Keratinocyte (primary cell): ENCODE measurements at regions not wholly inside any gene's neighbourhood (a gene's known extent, or its start where the extent isn't known, plus 50 kb on each side); places are given as distances from the start of the nearest gene placed in this dataset.
"Not testable (repeated sequence)": the region's sequence is repeated elsewhere in the genome, so short reads cannot be mapped to it uniquely, and the experiment has no call there.

Source experiments
- DNase-seq: peaks from one replicate; pipeline ENCODE4 v3.0.0-alpha.2; 2011; ENCODE audit warnings: low read depth, missing footprints, low spot score
- FAIRE-seq: peaks from 2 replicates; lab custom pipeline; 2011; peaks lifted over from hg19 to GRCh38; lab: Jason Lieb, UNC
- H2AFZ ChIP-seq: 2 replicates; pipeline ENCODE4 v1.6.0; 2012; ENCODE audit warnings: low read length, control low read depth, inconsistent platforms; ENCODE audit not compliant: control insufficient read depth
- H3K27ac ChIP-seq: 2 replicates; pipeline ENCODE4 v1.5.1; 2011; ENCODE audit warnings: low read length; ENCODE audit not compliant: control insufficient read depth, insufficient read depth
- H3K27me3 ChIP-seq: 3 replicates; pipeline ENCODE4 v1.6.0; 2011; ENCODE audit warnings: low read length; ENCODE audit not compliant: control insufficient read depth, insufficient read depth; ENCODE audit errors: extremely low read depth
- H3K36me3 ChIP-seq, 2 experiments: 2 replicates in 1 of 2; 3 replicates in 1 of 2; pipeline ENCODE4 v1.5.1; 2011; ENCODE audit warnings: low read length in 2 of 2, mild to moderate bottlenecking in 1 of 2; ENCODE audit not compliant: control insufficient read depth in 2 of 2, insufficient read depth in 2 of 2; ENCODE audit errors: extremely low read depth in 1 of 2
- H3K4me1 ChIP-seq: 3 replicates; pipeline ENCODE4 v1.5.1; 2011; ENCODE audit warnings: low read length; ENCODE audit not compliant: control insufficient read depth, insufficient read depth; ENCODE audit errors: extremely low read depth
- H3K4me2 ChIP-seq: 3 replicates; pipeline ENCODE4 v1.6.0; 2011; ENCODE audit warnings: low read depth, low read length; ENCODE audit not compliant: control insufficient read depth, insufficient read depth; ENCODE audit errors: extremely low read depth
- H3K4me3 ChIP-seq, 3 experiments: fragments of 200-600 bp in 1 of 3; sonication (generic) in 1 of 3; 2 replicates in 2 of 3; 3 replicates in 1 of 3; pipeline ENCODE4 v1.5.1; 2011 to 2016; ENCODE audit warnings: low read length in 3 of 3, mild to moderate bottlenecking in 3 of 3, control low read depth in 2 of 3, inconsistent platforms in 1 of 3, low read depth in 1 of 3, mixed read lengths in 1 of 3, mixed run types in 1 of 3, moderate library complexity in 1 of 3; ENCODE audit not compliant: control insufficient read depth in 2 of 3, insufficient read depth in 2 of 3; ENCODE audit errors: extremely low read depth in 1 of 3
- H3K79me2 ChIP-seq: 2 replicates; pipeline ENCODE4 v1.6.0; 2012; ENCODE audit warnings: low read length; ENCODE audit not compliant: control insufficient read depth, insufficient read depth
- H3K9ac ChIP-seq: 3 replicates; pipeline ENCODE4 v1.6.0; 2011; ENCODE audit warnings: low read length; ENCODE audit not compliant: control insufficient read depth, insufficient read depth; ENCODE audit errors: extremely low read depth
- H3K9me1 ChIP-seq: 3 replicates; pipeline ENCODE4 v1.6.0; 2011; ENCODE audit warnings: low read length; ENCODE audit not compliant: control insufficient read depth, insufficient read depth; ENCODE audit errors: extremely low read depth
- H3K9me3 ChIP-seq: 2 replicates; pipeline ENCODE4 v1.5.1; 2012; ENCODE audit warnings: low read depth, low read length; ENCODE audit not compliant: control insufficient read depth
- H4K20me1 ChIP-seq: 3 replicates; pipeline ENCODE4 v1.6.0; 2011; ENCODE audit warnings: low read length; ENCODE audit not compliant: control insufficient read depth, insufficient read depth; ENCODE audit errors: extremely low read depth
- EZH2 ChIP-seq: IDR thresholded peaks from one replicate; pipeline ENCODE4 v1.6.1; 2012; ENCODE audit warnings: inconsistent platforms, mild to moderate bottlenecking, low read length, moderate library complexity
- dilution Hi-C: fragments of 300-500 bp; cut with MboI; formaldehyde crosslinking; loops from one replicate; pipeline ENCODE4 v1.7.0; 2020; ENCODE audit warnings: low sequenced_read_pairs; ENCODE audit not compliant: extremely low pct_ligation_motif_present
- TF ChIP-seq, protein P1 (sequence below), 3 experiments: IDR thresholded peaks in 1 of 3; conservative IDR thresholded peaks in 1 of 3; optimal IDR thresholded peaks in 1 of 3; 2 replicates in 2 of 3; 3 replicates in 1 of 3; pipeline versions ENCODE3 to v1.5.1; 2011; ENCODE audit warnings: low read length in 3 of 3, mild to moderate bottlenecking in 3 of 3, moderate library complexity in 2 of 3, control low read depth in 1 of 3, inconsistent platforms in 1 of 3; ENCODE audit not compliant: insufficient read depth in 2 of 3; ENCODE audit errors: extremely low read depth in 1 of 3

DNA sequence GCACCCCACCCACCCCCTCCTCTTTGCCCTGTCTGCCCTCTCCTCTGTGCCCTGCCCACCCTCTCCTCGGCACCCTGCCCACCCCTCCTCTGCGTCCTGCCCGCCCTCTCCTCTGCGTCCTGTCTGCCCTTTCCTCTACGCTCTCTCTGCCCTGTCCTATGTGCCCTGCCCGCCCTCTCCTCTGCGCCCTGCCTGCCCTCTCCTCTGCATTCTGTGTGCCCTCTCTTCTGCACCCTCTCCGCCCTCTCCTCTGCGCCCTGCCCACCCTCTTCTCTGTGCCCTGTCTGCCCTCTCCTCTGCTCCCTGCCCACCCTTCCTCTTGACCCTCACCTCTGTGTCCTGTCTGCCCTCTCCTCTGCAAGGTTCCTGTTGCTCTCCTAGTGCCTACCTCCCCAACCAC is 233.6 kb downstream of the SMAD2 start:
- no peaks in the 10 kb centered on the region for H3K9me3 ChIP-seq
- DNase-seq: no peak
- no peak overlapping the region for H3K9ac ChIP-seq
- H3K27ac ChIP-seq: no peak overlapping the region
- H4K20me1 ChIP-seq: no peaks in the 10 kb centered on the region
- H3K36me3 ChIP-seq: no peaks in the 10 kb centered on the region
- no peak overlapping the region for H2AFZ ChIP-seq
- no peaks in the 10 kb centered on the region for H3K9me1 ChIP-seq
- TF ChIP-seq, protein P1, sequence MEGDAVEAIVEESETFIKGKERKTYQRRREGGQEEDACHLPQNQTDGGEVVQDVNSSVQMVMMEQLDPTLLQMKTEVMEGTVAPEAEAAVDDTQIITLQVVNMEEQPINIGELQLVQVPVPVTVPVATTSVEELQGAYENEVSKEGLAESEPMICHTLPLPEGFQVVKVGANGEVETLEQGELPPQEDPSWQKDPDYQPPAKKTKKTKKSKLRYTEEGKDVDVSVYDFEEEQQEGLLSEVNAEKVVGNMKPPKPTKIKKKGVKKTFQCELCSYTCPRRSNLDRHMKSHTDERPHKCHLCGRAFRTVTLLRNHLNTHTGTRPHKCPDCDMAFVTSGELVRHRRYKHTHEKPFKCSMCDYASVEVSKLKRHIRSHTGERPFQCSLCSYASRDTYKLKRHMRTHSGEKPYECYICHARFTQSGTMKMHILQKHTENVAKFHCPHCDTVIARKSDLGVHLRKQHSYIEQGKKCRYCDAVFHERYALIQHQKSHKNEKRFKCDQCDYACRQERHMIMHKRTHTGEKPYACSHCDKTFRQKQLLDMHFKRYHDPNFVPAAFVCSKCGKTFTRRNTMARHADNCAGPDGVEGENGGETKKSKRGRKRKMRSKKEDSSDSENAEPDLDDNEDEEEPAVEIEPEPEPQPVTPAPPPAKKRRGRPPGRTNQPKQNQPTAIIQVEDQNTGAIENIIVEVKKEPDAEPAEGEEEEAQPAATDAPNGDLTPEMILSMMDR (optimal IDR thresholded peaks at IDR 0.05 in 1 of 3, IDR thresholded peaks at IDR 0.05 in 1 of 3, conservative IDR thresholded peaks at IDR 0.05 in 1 of 3; ENCODE audit: extremely low read depth in 1 of 3, insufficient read depth in 2 of 3, low read length in 3 of 3): no peak
- TF ChIP-seq EZH2: no peak
- no peaks in the 10 kb centered on the region for H3K4me1 ChIP-seq
- H3K79me2 ChIP-seq: no peaks in the 10 kb centered on the region
- FAIRE-seq: no peak
- no peak overlapping the region for H3K4me3 ChIP-seq
- H3K4me2 ChIP-seq: no peak overlapping the region
- no peaks in the 10 kb centered on the region for H3K27me3 ChIP-seq
- dilution Hi-C loops: no loop called here

DNA sequence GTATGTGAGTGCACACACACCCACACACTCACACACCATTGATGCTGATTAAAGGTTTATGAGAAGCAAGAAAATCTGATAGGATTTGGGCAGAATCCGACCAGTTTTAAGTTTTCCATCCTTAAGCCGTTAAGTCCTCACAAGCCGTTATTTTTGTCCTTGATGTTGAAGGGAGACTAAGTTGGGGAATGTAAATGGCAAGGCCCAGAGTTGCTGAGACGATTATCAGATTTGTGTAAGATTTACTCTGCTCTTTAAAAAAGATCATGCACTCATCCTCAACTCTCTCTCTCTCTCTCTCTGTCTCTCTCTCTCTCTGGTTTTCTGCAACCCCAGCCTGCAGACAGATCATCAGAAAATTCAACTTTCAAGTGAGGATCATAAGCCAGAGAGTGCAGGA is 238.8 kb downstream of the SMAD2 start:
- no peaks in the 10 kb centered on the region for H3K9me1 ChIP-seq
- no peaks in the 10 kb centered on the region for H3K9me3 ChIP-seq
- FAIRE-seq (no peak), DNase-seq (no peak)
- no peaks in the 10 kb centered on the region for H4K20me1 ChIP-seq
- no peak overlapping the region for H3K27ac ChIP-seq
- no peaks in the 10 kb centered on the region for H3K36me3 ChIP-seq
- TF ChIP-seq, protein P1 (optimal IDR thresholded peaks at IDR 0.05 in 1 of 3, IDR thresholded peaks at IDR 0.05 in 1 of 3, conservative IDR thresholded peaks at IDR 0.05 in 1 of 3; ENCODE audit: extremely low read depth in 1 of 3, insufficient read depth in 2 of 3, low read length in 3 of 3): no peak
- TF ChIP-seq EZH2: no peak
- no peaks in the 10 kb centered on the region for H3K79me2 ChIP-seq
- H3K4me3 ChIP-seq: no peak overlapping the region
- H3K27me3 ChIP-seq: no peaks in the 10 kb centered on the region
- H2AFZ ChIP-seq: no peak overlapping the region
- dilution Hi-C loops: no loop called here
- H3K4me2 ChIP-seq: no peak overlapping the region
- no peaks in the 10 kb centered on the region for H3K4me1 ChIP-seq
- no peak overlapping the region for H3K9ac ChIP-seq

DNA sequence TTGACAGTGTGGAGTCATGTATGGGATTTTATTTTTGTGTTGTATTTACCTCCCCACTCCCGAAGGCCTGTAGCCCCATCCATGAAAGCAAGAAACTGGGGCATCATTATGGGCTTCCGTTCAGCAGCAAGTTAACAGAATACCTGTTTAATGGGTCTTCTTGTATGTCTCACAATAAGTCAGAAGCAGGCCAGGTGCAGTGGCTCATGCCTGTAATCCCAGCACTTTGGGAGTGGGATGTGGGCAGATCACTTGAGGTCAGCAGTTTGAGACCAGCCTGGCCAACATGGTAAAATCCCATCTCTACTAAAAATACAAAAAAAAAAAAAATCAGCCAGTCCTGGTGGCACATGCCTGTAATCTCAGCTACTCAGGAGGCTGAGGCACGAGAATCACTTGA is 239.7 kb downstream of the SMAD2 start:
- H3K27me3 ChIP-seq, H3K9ac ChIP-seq, H3K4me3 ChIP-seq, H3K79me2 ChIP-seq, H3K4me2 ChIP-seq, H3K36me3 ChIP-seq, H3K9me1 ChIP-seq, H4K20me1 ChIP-seq, H2AFZ ChIP-seq, H3K9me3 ChIP-seq, H3K4me1 ChIP-seq, H3K27ac ChIP-seq, FAIRE-seq, DNase-seq, dilution Hi-C loops: not testable (repeated sequence)
